Progenitor cell of endocrine pancreas (in vitro differentiated cells): ENCODE measurements at regions not wholly inside any gene's neighbourhood (a gene's known extent, or its start where the extent isn't known, plus 50 kb on each side); places are given as distances from the start of the nearest gene placed in this dataset.

Experiments
- DNase-seq: peaks from one replicate; pipeline ENCODE4 v3.0.0; 2021; ENCODE audit warnings: low spot score; ENCODE audit not compliant: unreplicated experiment
- H3K27ac Mint-ChIP-seq: 2 replicates; pipeline ENCODE4 v1.8.0; 2021; ENCODE audit warnings: mild to moderate bottlenecking, moderate library complexity, mixed read lengths
- H3K27me3 Mint-ChIP-seq: 2 replicates; pipeline ENCODE4 v1.8.0; 2021; ENCODE audit warnings: mixed read lengths
- H3K36me3 Mint-ChIP-seq: 2 replicates; pipeline ENCODE4 v1.8.0; 2022; ENCODE audit warnings: mixed read lengths; ENCODE audit not compliant: insufficient read depth
- H3K4me1 Mint-ChIP-seq: 2 replicates; pipeline ENCODE4 v1.8.0; 2021; ENCODE audit warnings: low read depth, mixed read lengths
- H3K4me3 Mint-ChIP-seq: 2 replicates; pipeline ENCODE4 v1.8.0; 2021; ENCODE audit warnings: low read depth, mild to moderate bottlenecking, moderate library complexity, mixed read lengths
- H3K9me3 Mint-ChIP-seq: 2 replicates; pipeline ENCODE4 v1.8.0; 2021; ENCODE audit warnings: low read depth, mixed read lengths
- TF ChIP-seq, protein P1 (sequence below): fragments of 200-600 bp; sonication (generic); IDR thresholded peaks from one replicate; pipeline ENCODE4 v1.5.0; 2021; ENCODE audit warnings: antibody characterized with exemption, mild to moderate bottlenecking; ENCODE audit not compliant: unreplicated experiment

DNA sequence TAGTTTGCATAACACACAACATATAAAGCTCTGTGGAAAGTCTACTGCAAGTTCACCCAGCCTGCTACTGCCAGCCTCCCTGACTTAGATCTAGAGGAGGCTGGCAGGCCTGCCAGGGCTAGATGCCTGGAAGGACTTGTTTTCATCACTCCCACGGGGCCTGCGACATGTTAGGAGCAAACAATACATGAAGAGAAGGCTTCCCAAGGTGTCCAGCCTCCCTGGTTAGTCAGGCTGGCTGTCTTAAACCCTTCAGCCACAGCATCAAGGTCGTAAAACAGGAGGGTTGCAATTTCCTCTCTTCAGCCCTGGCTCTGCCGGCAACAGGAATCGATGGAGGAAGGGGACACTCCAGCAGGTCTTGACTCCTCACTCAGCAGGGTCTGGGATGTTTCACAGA is 104.5 kb downstream of the NGF start:
- Mint-ChIP-seq H3K9me3 (peaks cover 7% of the 10 kb centered on the region), H3K4me3 (no peak overlapping the region), H3K4me1 (peaks cover 7% of the 10 kb centered on the region), H3K27ac (no peak overlapping the region), H3K36me3 (peaks cover 2% of the 10 kb centered on the region), H3K27me3 (no peaks in the 10 kb centered on the region)
- DNase-seq: no peak
- TF ChIP-seq, protein P1, sequence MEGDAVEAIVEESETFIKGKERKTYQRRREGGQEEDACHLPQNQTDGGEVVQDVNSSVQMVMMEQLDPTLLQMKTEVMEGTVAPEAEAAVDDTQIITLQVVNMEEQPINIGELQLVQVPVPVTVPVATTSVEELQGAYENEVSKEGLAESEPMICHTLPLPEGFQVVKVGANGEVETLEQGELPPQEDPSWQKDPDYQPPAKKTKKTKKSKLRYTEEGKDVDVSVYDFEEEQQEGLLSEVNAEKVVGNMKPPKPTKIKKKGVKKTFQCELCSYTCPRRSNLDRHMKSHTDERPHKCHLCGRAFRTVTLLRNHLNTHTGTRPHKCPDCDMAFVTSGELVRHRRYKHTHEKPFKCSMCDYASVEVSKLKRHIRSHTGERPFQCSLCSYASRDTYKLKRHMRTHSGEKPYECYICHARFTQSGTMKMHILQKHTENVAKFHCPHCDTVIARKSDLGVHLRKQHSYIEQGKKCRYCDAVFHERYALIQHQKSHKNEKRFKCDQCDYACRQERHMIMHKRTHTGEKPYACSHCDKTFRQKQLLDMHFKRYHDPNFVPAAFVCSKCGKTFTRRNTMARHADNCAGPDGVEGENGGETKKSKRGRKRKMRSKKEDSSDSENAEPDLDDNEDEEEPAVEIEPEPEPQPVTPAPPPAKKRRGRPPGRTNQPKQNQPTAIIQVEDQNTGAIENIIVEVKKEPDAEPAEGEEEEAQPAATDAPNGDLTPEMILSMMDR: no peak

DNA sequence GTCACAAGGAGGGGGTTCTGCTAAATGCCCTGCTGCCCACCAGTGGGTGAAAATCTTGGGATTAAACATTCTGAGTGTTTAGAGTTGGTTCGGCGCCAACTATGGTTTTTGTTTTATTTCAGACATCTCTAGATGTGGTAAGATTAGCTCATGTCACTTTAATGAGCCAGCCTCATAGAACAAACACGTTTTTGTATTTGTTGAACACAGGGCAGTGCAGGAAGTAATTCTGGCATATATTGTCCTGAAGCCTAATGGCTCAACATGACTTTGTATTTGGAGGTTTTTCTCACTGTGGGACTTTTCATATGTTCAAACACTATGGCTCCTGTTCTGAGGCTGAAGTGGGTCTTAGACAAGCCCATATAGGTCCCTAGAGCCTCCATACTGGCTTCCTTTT is 107.8 kb downstream of the NGF start:
- Mint-ChIP-seq H3K9me3 (no peaks in the 10 kb centered on the region), H3K36me3 (no peaks in the 10 kb centered on the region), H3K27me3 (no peaks in the 10 kb centered on the region), H3K4me1 (no peaks in the 10 kb centered on the region), H3K4me3 (no peak overlapping the region), H3K27ac (no peak overlapping the region)
- no peak for DNase-seq
- TF ChIP-seq, protein P1: no peak

DNA sequence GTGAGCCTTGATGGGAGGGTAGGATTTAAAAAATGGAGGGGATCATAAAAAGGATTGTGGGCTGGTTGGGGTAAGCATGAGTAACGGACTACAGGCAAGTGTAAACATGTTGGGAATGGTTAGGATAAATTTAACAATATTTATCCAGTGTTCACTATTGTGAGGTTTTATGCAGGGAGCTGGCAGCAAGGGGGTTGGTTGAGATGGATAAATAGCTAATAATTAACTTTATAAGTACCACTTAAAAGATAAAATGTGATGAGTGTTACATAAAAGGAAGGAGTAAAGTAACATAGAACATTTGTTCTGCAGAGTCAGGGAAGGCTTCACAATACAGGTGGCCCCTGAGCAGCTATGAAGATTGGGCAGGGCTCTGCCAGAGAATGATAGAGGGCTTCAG is 109.0 kb downstream of the NGF start:
- no peaks in the 10 kb centered on the region for H3K36me3 Mint-ChIP-seq
- no peaks in the 10 kb centered on the region for H3K4me1 Mint-ChIP-seq
- H3K9me3 Mint-ChIP-seq: no peaks in the 10 kb centered on the region
- no peak overlapping the region for H3K27ac Mint-ChIP-seq
- no peak for DNase-seq
- H3K4me3 Mint-ChIP-seq: no peak overlapping the region
- TF ChIP-seq, protein P1: no peak
- H3K27me3 Mint-ChIP-seq: no peaks in the 10 kb centered on the region

DNA sequence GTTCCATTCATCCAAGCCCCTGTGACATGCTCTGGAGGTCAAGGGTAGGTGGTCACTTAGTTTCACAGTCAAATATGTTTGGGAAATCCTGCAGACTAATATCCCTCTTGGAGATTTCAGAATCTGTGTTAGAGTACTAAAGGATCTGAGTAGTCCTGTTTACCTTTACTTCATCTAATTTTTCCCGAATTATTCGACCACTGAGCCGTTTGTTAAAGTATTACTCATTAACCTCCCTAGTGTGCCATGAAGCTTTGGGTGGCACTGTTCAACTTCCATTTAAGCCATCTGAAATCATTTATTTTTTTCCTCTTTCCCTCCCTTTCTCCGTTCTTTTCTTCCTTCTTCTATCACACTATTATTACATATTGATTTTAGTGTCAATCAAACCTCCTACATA is 109.9 kb downstream of the NGF start:
- Mint-ChIP-seq H3K4me1 (no peaks in the 10 kb centered on the region), H3K27me3 (peaks cover 5% of the 10 kb centered on the region), H3K27ac (no peak overlapping the region), H3K9me3 (no peaks in the 10 kb centered on the region), H3K4me3 (no peak overlapping the region), H3K36me3 (no peaks in the 10 kb centered on the region)
- no peak for DNase-seq
- TF ChIP-seq, protein P1: no peak

DNA sequence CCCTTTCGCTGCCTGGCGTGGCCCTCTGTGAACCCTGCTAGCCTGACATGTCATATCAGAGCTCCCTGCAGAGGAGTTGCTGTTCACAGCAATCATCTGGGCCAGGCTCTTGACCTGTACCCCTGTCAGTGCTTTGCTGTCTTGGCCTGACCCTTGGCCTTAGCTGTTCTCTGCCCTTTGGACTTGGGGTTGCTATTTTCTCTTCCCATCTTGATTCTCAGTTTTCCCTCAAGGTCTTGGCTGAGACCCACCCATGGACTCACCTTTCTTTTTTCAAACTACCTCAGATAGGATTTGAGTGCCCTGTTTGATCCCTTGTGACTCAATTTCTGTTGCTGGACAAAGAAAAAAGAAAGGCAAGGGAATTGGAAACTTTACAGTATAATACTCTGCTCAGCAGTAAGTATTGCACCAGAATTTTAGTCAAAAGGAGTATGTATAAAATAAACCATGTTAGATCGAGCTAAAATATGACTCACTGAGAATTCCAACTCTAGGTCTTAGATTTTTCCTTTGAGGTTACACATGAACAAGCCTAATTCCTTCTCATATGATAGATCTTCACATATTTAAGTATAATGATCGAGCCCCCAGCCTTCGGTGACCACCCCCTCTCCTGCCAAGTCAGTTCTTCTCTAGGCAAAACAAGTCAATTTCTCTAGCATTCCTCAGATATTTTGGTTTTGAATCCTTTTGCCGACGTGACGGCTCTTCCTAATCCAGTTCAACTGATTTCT is 110.5 kb downstream of the NGF start:
- Mint-ChIP-seq H3K27ac (no peak overlapping the region), H3K4me1 (no peaks in the 10 kb centered on the region), H3K27me3 (peaks cover 5% of the 10 kb centered on the region), H3K9me3 (no peaks in the 10 kb centered on the region), H3K4me3 (no peak overlapping the region), H3K36me3 (no peaks in the 10 kb centered on the region)
- no peak for DNase-seq
- TF ChIP-seq, protein P1: no peak
